HepG2 (cell line): ENCODE measurements at regions not wholly inside any gene's neighbourhood (a gene's known extent, or its start where the extent isn't known, plus 50 kb on each side); places are given as distances from the start of the nearest gene placed in this dataset.

Source experiments
- RBM39 ChIP-seq: fragments of 200-400 bp; formaldehyde crosslinking; IDR thresholded peaks from one replicate; pipeline ENCODE4 v1.6.1; 2018; ENCODE audit warnings: antibody characterized with exemption, mild to moderate bottlenecking, low read depth, low read length; ENCODE audit not compliant: poor library complexity, severe bottlenecking
- ZNF280B ChIP-seq: sonication (generic); formaldehyde crosslinking; IDR thresholded peaks from 2 replicates; pipeline ENCODE4 v1.5.0; 2020; ENCODE audit warnings: missing genetic modification reagents, mild to moderate bottlenecking, borderline replicate concordance
- ZNF407 ChIP-seq: sonication (generic); formaldehyde crosslinking; IDR thresholded peaks from one replicate; pipeline ENCODE4 v1.5.1; 2020; ENCODE audit warnings: mild to moderate bottlenecking, missing genetic modification reagents; ENCODE audit errors: not compliant biosample characterization

- no peak for TF ChIP-seq ZNF407
- no peak for TF ChIP-seq ZNF280B (CRISPR knock-in tag)
- TF ChIP-seq RBM39 = no peak
Observed at GRCh38 chr21:31536138-31536537, 123.4 kb upstream of the SOD1 start (continued).
